Colonic mucosa (tissue), 4 donors: ENCODE measurements at regions not wholly inside any gene's neighbourhood (a gene's known extent, or its start where the extent isn't known, plus 50 kb on each side); places are given as distances from the start of the nearest gene placed in this dataset.

Source experiments
- DNase-seq: peaks from one replicate; pipeline ENCODE4 v3.0.0-alpha.2; 2020
- H3K27ac ChIP-seq: fragments of 200-600 bp; one replicate; pipeline ENCODE4 v1.8.0; 2021
- H3K27me3 ChIP-seq: fragments of 200-600 bp; one replicate; pipeline ENCODE4 v1.8.0; 2021
- H3K36me3 ChIP-seq: fragments of 200-600 bp; one replicate; pipeline ENCODE4 v1.8.0; 2021
- H3K4me1 ChIP-seq: fragments of 200-600 bp; one replicate; pipeline ENCODE4 v1.8.0; 2021; ENCODE audit warnings: mild to moderate bottlenecking
- H3K4me3 ChIP-seq: fragments of 200-600 bp; one replicate; pipeline ENCODE4 v1.8.0; 2021
- H3K9ac ChIP-seq, 2 donors: one replicate each; pipeline ENCODE4 v1.7.0; 2013; ENCODE audit warnings: control low read depth in 2 of 2, low read depth in 2 of 2, low read length in 2 of 2
- H3K9me3 ChIP-seq: fragments of 200-600 bp; one replicate; pipeline ENCODE4 v1.8.0; 2021
- CTCF ChIP-seq: fragments of 200-600 bp; IDR thresholded peaks from one replicate; pipeline ENCODE4 v1.8.0; 2022; ENCODE audit warnings: antibody characterized with exemption, mild to moderate bottlenecking
- intact Hi-C: fragments of 100-400 bp; cut with DNase I; formaldehyde crosslinking; loops from one replicate; pipeline ENCODE4 v1.14.1; 2022
- donor health status: healthy.
- donor health status: DM: no; HTN: no; CAD: no.
- donor health status: DM: no; HTN: no; CAD: no.

GRCh38 chr1:56297208-56297607 is 282.2 kb downstream of the PLPP3 start:
- no peak overlapping the region for H3K9ac ChIP-seq
- no peak for DNase-seq
- H3K9me3 ChIP-seq = no peaks in the 10 kb centered on the region
- H3K4me1 ChIP-seq = no peaks in the 10 kb centered on the region
- H3K27ac ChIP-seq = no peak overlapping the region
- intact Hi-C loops = no loop called here
- no peaks in the 10 kb centered on the region for H3K27me3 ChIP-seq
- H3K36me3 ChIP-seq = no peaks in the 10 kb centered on the region
- no peak for TF ChIP-seq CTCF
- H3K4me3 ChIP-seq = no peak overlapping the region

DNA sequence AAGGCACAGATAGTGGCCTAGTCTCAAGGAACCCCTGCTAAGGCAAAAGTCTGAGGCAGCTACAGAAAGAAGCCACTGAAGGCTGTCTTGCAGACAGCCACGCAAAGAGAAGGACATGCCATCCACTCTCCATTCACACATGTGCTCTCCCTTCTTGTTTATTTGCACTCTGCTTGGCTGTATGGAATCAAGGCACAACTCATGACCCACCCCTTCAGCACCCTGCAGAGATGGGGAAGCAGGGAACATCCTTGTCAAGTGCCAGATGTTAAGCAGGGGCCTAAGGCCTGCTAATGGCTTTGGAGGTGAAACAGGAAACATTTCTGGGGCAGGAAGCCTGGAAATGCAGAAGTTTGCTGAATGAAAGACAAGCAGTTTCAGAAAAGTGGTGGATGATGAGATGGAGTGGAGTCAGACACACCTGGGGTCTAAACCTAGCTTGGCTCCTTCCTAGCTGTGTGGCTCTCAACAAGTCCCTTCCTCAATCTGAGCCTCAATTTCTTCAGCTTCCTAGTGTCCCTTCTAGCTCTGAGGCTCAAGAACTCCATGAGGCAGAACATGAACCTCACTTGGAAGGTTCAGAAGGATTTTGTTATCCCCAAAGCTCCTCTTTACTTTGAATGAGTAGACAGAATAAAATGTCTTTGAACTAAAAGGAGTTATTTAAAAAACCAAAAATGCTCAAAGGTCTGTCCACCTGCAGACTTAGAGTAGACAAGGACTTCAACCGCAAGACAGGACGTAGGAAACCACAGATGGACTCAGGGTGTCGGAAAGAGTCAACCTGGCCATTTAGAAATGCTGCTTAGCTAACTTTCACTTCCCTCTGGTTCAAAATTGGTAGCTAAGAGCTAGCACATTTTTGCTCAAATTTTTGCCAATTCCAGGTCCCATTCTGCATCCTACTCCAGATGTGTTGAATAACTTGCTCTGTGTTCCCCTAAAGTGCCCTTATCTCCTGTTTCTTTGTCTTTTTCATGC is 283.1 kb downstream of the PLPP3 start:
- Histone ChIP-seq H3K36me3 (no peaks in the 10 kb centered on the region), H3K9ac (no peak overlapping the region), H3K9me3 (no peaks in the 10 kb centered on the region), H3K27ac (no peak overlapping the region), H3K27me3 (no peaks in the 10 kb centered on the region), H3K4me1 (no peaks in the 10 kb centered on the region), H3K4me3 (no peak overlapping the region)
- no peak for DNase-seq
- TF ChIP-seq CTCF = no peak
- intact Hi-C loops = no loop called here

- no peak overlapping the region for H3K27ac ChIP-seq
- H3K27me3 ChIP-seq = no peaks in the 10 kb centered on the region
- no peak overlapping the region for H3K9ac ChIP-seq
- no peaks in the 10 kb centered on the region for H3K4me1 ChIP-seq
- no peaks in the 10 kb centered on the region for H3K9me3 ChIP-seq
- TF ChIP-seq CTCF = no peak
- intact Hi-C loops = no loop called here
- no peak for DNase-seq
- H3K4me3 ChIP-seq = no peak overlapping the region
- H3K36me3 ChIP-seq = no peaks in the 10 kb centered on the region
Observed at GRCh38 chr1:56291374-56291919, 287.9 kb downstream of the PLPP3 start.

DNA sequence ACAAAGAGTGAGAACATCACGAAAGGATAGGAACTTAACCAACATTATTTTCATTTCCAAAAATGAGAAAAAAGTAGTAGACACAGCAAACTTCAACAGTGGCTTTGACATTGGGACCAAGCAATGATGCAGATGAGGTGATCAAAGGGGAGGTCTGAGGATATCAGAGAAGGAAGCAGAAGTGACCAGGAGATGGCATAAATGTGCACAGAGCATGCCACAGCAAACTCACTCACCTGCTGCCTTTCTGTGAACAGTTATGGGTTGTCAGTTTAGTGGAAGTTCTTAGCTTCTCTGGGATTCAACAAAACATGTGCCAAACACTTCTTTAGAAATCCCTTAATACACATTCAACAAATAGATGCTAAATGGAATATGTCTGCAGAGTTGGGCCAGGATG is 290.1 kb downstream of the PLPP3 start:
- Histone ChIP-seq H3K27ac (no peak overlapping the region), H3K9ac (no peak overlapping the region), H3K9me3 (no peaks in the 10 kb centered on the region), H3K4me1 (no peaks in the 10 kb centered on the region), H3K36me3 (no peaks in the 10 kb centered on the region), H3K27me3 (no peaks in the 10 kb centered on the region), H3K4me3 (no peak overlapping the region)
- intact Hi-C loops = no loop called here
- no peak for DNase-seq
- TF ChIP-seq CTCF = no peak

DNA sequence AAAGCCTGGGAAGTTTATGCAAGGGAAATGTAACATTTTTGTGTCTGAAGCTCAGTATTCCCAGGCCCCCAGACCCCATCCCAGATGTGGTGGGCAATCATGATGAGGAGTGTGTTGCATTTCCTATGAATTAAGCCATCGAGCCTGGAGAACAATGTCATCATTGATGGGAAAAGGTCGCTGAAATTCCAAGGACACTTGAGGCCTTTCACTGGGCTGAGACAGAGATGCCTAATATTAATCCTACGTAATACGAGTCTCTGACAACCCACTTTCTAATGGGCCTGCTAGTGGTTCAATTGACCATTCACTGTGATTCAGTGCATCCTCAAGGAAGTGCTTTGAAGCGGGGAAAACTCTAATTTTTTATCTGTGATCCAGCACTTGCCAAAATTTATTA is 291.6 kb downstream of the PLPP3 start:
- DNase-seq = no peak
- TF ChIP-seq CTCF = no peak

More for the DNA sequence above, 291.6 kb downstream of the PLPP3 start:
- no peak overlapping the region for H3K4me3 ChIP-seq
- intact Hi-C loops = no loop called here
- no peak overlapping the region for H3K9ac ChIP-seq
- no peaks in the 10 kb centered on the region for H3K36me3 ChIP-seq
- no peaks in the 10 kb centered on the region for H3K27me3 ChIP-seq
- H3K9me3 ChIP-seq = no peaks in the 10 kb centered on the region
- H3K4me1 ChIP-seq = no peaks in the 10 kb centered on the region
- no peak overlapping the region for H3K27ac ChIP-seq
